Skeletal muscle satellite cell (primary cell): ENCODE measurements at regions not wholly inside any gene's neighbourhood (a gene's known extent, or its start where the extent isn't known, plus 50 kb on each side); places are given as distances from the start of the nearest gene placed in this dataset.

Source experiments
- H3K27me3 ChIP-seq: 2 replicates; pipeline ENCODE4 v1.7.0; 2013; ENCODE audit warnings: low read length; ENCODE audit not compliant: control insufficient read depth, insufficient read depth
- H3K36me3 ChIP-seq: 2 replicates; pipeline ENCODE4 v1.7.0; 2013; ENCODE audit warnings: mild to moderate bottlenecking, control low read depth, low read length; ENCODE audit not compliant: insufficient read depth
- H3K4me1 ChIP-seq: 2 replicates; pipeline ENCODE4 v1.7.0; 2013; ENCODE audit warnings: low read length; ENCODE audit not compliant: control insufficient read depth, insufficient read depth
- H3K4me2 ChIP-seq: 2 replicates; pipeline ENCODE4 v1.7.0; 2013; ENCODE audit warnings: mild to moderate bottlenecking, low read length
- H3K4me3 ChIP-seq: 2 replicates; pipeline ENCODE4 v1.7.0; 2013; ENCODE audit warnings: low read length
- H3K9ac ChIP-seq: 2 replicates; pipeline ENCODE4 v1.7.0; 2013; ENCODE audit warnings: mild to moderate bottlenecking, low read depth, low read length, moderate library complexity
- H3K9me3 ChIP-seq: replicated peaks from 2 replicates; pipeline ENCODE4 v1.7.0; 2013; ENCODE audit warnings: mild to moderate bottlenecking, control low read depth, low read length

- Histone ChIP-seq H3K4me3 (no peak overlapping the region), H3K36me3 (peaks cover 67% of the 10 kb centered on the region), H3K9ac (no peak overlapping the region), H3K27me3 (no peaks in the 10 kb centered on the region), H3K4me1 (peaks cover 8% of the 10 kb centered on the region), H3K4me2 (no peak overlapping the region), H3K9me3 (no peaks in the 10 kb centered on the region)
Observed at GRCh38 chr12:124398578-124399227, 103.8 kb downstream of the RFLNA start.

- Histone ChIP-seq H3K27me3 (no peaks in the 10 kb centered on the region), H3K4me3 (no peak overlapping the region), H3K9me3 (no peaks in the 10 kb centered on the region), H3K36me3 (peaks cover 71% of the 10 kb centered on the region), H3K4me2 (no peak overlapping the region), H3K4me1 (peaks cover 15% of the 10 kb centered on the region), H3K9ac (no peak overlapping the region)
Observed at GRCh38 chr12:124397807-124398577, 103.1 kb downstream of the RFLNA start.

GRCh38 chr12:124397399-124397679, 102.4 kb downstream of the RFLNA start:
- Histone ChIP-seq H3K4me2 (no peak overlapping the region), H3K4me3 (no peak overlapping the region), H3K9ac (no peak overlapping the region), H3K27me3 (no peaks in the 10 kb centered on the region), H3K36me3 (peaks cover 71% of the 10 kb centered on the region), H3K9me3 (no peaks in the 10 kb centered on the region), H3K4me1 (peaks cover 21% of the 10 kb centered on the region)

GRCh38 chr12:124396544-124397398, 101.9 kb downstream of the RFLNA start:
- no peak overlapping the region for H3K4me2 ChIP-seq
- H3K9me3 ChIP-seq: no peaks in the 10 kb centered on the region
- no peak overlapping the region for H3K9ac ChIP-seq
- no peaks in the 10 kb centered on the region for H3K27me3 ChIP-seq
- H3K4me3 ChIP-seq: no peak overlapping the region
- peaks cover 70% of the 10 kb centered on the region for H3K36me3 ChIP-seq
- peaks cover 27% of the 10 kb centered on the region for H3K4me1 ChIP-seq

DNA sequence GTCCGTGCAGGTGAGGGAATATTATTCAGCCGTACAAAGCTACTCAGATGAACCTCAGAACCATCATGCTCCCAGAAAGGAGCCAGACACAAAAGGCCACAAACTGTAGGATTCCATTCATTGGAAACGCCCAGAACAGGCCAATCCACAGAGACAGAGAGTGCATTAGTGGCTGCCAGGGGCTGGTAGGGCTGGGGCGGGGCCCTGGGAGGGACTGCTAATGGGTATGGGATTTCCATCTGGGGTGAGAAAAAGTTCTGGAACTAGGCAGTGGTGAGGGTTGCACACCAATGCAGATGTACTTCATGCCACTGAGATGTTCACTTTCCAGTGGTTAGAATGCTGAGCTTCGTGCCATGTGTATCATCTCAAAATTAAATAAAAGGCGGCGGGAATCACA, 101.1 kb downstream of the RFLNA start:
- Histone ChIP-seq H3K36me3 (peaks cover 63% of the 10 kb centered on the region), H3K4me1 (peaks cover 35% of the 10 kb centered on the region)

GRCh38 chr12:124395284-124395752, 100.4 kb downstream of the RFLNA start:
- Histone ChIP-seq H3K27me3 (no peaks in the 10 kb centered on the region), H3K4me1 (peaks cover 42% of the 10 kb centered on the region), H3K36me3 (peaks cover 56% of the 10 kb centered on the region), H3K9me3 (no peaks in the 10 kb centered on the region), H3K9ac (no peak overlapping the region), H3K4me3 (no peak overlapping the region), H3K4me2 (no peak overlapping the region)

More for the DNA sequence above, 101.1 kb downstream of the RFLNA start:
- H3K9me3 ChIP-seq: no peaks in the 10 kb centered on the region
- no peak overlapping the region for H3K9ac ChIP-seq
- H3K4me3 ChIP-seq: no peak overlapping the region
- H3K27me3 ChIP-seq: no peaks in the 10 kb centered on the region
- H3K4me2 ChIP-seq: no peak overlapping the region

DNA sequence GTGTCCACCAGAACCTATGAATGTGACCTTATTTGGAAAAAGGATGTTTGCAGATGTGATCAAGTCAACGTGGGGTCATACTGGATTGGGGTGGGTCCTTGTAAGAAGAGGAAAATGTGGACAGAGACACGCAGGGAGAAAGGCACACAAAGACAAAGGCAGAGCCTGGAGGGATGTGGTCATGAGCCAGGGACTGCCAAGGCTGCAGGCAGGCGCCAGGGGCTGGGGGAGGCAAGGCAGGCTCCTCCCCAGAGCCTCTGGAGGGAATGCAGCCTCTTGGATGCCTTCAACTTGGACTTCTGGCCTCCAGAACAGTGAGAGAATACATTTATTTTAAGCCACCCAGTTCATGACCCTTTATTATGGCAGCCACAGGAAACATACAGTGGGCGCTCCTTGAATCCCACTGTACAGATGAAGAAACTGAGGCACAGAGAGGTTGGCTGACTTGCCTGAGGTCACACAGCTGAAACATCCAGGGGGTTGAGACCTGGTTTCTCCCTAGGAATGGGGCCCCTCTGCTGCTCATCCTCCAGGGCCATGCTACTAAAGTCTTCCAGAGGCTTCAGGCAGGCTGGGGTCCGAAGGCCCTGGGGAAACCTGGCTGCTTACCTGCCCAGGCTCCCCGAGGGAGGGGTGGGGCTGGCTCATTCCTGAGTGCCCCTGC, 99.7 kb downstream of the RFLNA start:
- H3K9me3 ChIP-seq: no peaks in the 10 kb centered on the region
- H3K27me3 ChIP-seq: no peaks in the 10 kb centered on the region
- H3K4me3 ChIP-seq: no peak overlapping the region
- peaks cover 50% of the 10 kb centered on the region for H3K36me3 ChIP-seq
- H3K4me2 ChIP-seq: no peak overlapping the region
- H3K4me1 ChIP-seq: peaks cover 49% of the 10 kb centered on the region
- no peak overlapping the region for H3K9ac ChIP-seq

GRCh38 chr12:124393831-124394230, 98.9 kb downstream of the RFLNA start:
- Histone ChIP-seq H3K4me1 (peaks cover 56% of the 10 kb centered on the region), H3K4me2 (peak overlapping the region; percentile 15), H3K4me3 (no peak overlapping the region), H3K9me3 (no peaks in the 10 kb centered on the region), H3K9ac (no peak overlapping the region), H3K27me3 (no peaks in the 10 kb centered on the region), H3K36me3 (peaks cover 44% of the 10 kb centered on the region)

GRCh38 chr12:124393414-124393790, 98.5 kb downstream of the RFLNA start:
- Histone ChIP-seq H3K4me2 (peak overlapping the region; percentile 15), H3K4me3 (no peak overlapping the region), H3K4me1 (peaks cover 56% of the 10 kb centered on the region), H3K9ac (no peak overlapping the region), H3K36me3 (peaks cover 39% of the 10 kb centered on the region), H3K9me3 (no peaks in the 10 kb centered on the region), H3K27me3 (no peaks in the 10 kb centered on the region)

GRCh38 chr12:124392667-124393413, 97.9 kb downstream of the RFLNA start:
- H3K4me3 ChIP-seq: no peak overlapping the region
- peak overlapping the region; percentile 43 for H3K9ac ChIP-seq
- H3K4me1 ChIP-seq: peaks cover 56% of the 10 kb centered on the region
- H3K36me3 ChIP-seq: peaks cover 34% of the 10 kb centered on the region
- H3K27me3 ChIP-seq: no peaks in the 10 kb centered on the region
- H3K9me3 ChIP-seq: no peaks in the 10 kb centered on the region
- H3K4me2 ChIP-seq: peak overlapping the region; percentile 15
